GM12878 (cell line): ENCODE measurements at regions not wholly inside any gene's neighbourhood (a gene's known extent, or its start where the extent isn't known, plus 50 kb on each side); places are given as distances from the start of the nearest gene placed in this dataset.

Source experiments
- ATAC-seq: fragments of 200-7000 bp; cut with Tn5 transposase; 3 replicates; pipeline ENCODE4 v1.9.1; 2020; ENCODE audit warnings: mild to moderate bottlenecking, moderate library complexity
- BruUV-seq: library from RNA; stranded (reverse); fragments of 400-500 nt; replicated peaks from 2 replicates; lab custom pipeline; 2021; lab: Mats Ljungman, UMichigan
- CTCF ChIA-PET: fragments of 300-600 bp; sonication (Branson Sonifier 250); formaldehyde crosslinking; extraction: SDS; loops from one replicate; lab custom pipeline; 2021; ENCODE audit warnings: inconsistent platforms; lab: Yijun Ruan, JAX
- POLR2A ChIA-PET: fragments of 350-600 bp; formaldehyde crosslinking; extraction: SDS; loops from one replicate; lab custom pipeline; 2021; ENCODE audit warnings: inconsistent platforms; lab: Charles Lee
- RAD21 ChIA-PET: fragments of 300-600 bp; sonication (Branson Sonifier 250); formaldehyde crosslinking; loops from one replicate; lab custom pipeline; 2023; ENCODE audit warnings: antibody characterized with exemption; ENCODE audit not compliant: unreplicated experiment; lab: Charles Lee
- SMC1A ChIA-PET: fragments of 300-600 bp; sonication (Branson Sonifier 250); formaldehyde crosslinking; loops from one replicate; lab custom pipeline; 2023; ENCODE audit not compliant: unreplicated experiment, uncharacterized antibody; lab: Charles Lee
- DNase-seq: peaks from one replicate; pipeline ENCODE4 v3.0.0-alpha.2; 2011; ENCODE audit warnings: low read depth, low spot score
- FAIRE-seq: peaks from 3 replicates; lab custom pipeline; 2011; peaks lifted over from hg19 to GRCh38; lab: Jason Lieb, UNC
- H2AFZ ChIP-seq: 2 replicates; pipeline ENCODE4 v1.6.0; 2011; ENCODE audit warnings: low read depth, low read length, control low read depth; ENCODE audit not compliant: control insufficient read depth
- H3K27ac ChIP-seq: 2 replicates; pipeline ENCODE4 v1.5.1; 2011; ENCODE audit warnings: control low read depth; ENCODE audit not compliant: control insufficient read depth, insufficient read depth
- H3K27me3 ChIP-seq, 2 experiments: replicated peaks in 1 of 2; 2 replicates each; pipeline versions ENCODE4 v1.6.0 to v1.6.1; 2011; ENCODE audit warnings: low read length in 1 of 2; ENCODE audit not compliant: control insufficient read depth in 2 of 2, insufficient read depth in 2 of 2
- H3K36me3 ChIP-seq, 2 experiments: 2 replicates each; pipeline ENCODE4 v1.5.1; 2011; ENCODE audit warnings: low read length in 1 of 2; ENCODE audit not compliant: control insufficient read depth in 2 of 2, insufficient read depth in 2 of 2
- H3K4me1 ChIP-seq: 2 replicates; pipeline ENCODE4 v1.6.1; 2011; ENCODE audit warnings: mild to moderate bottlenecking, low read length, moderate library complexity, mixed read lengths; ENCODE audit not compliant: control insufficient read depth, insufficient read depth
- H3K4me2 ChIP-seq: 2 replicates; pipeline ENCODE4 v1.6.0; 2011; ENCODE audit warnings: control low read depth; ENCODE audit not compliant: control insufficient read depth, insufficient read depth
- H3K4me3 ChIP-seq: fragments of 200-600 bp; sonication (generic); 2 replicates; pipeline ENCODE4 v1.5.1; 2016
- H3K79me2 ChIP-seq: 2 replicates; pipeline ENCODE4 v1.6.0; 2011; ENCODE audit warnings: low read length; ENCODE audit not compliant: control insufficient read depth, insufficient read depth
- H3K9ac ChIP-seq: 2 replicates; pipeline ENCODE4 v1.8.0; 2011; ENCODE audit warnings: low read length, control low read depth, mixed read lengths; ENCODE audit not compliant: control insufficient read depth, insufficient read depth
- H3K9me3 ChIP-seq: replicated peaks from 3 replicates; pipeline ENCODE4 v1.5.1; 2011; ENCODE audit warnings: mild to moderate bottlenecking, low read length; ENCODE audit not compliant: control insufficient read depth, insufficient read depth
- H4K20me1 ChIP-seq: 2 replicates; pipeline ENCODE4 v1.6.0; 2011; ENCODE audit not compliant: control insufficient read depth, insufficient read depth
- ATF7 ChIP-seq: fragments of 450-650 bp; IDR thresholded peaks from 2 replicates; pipeline ENCODE4 v1.6.1; 2016; ENCODE audit warnings: low read depth, mild to moderate bottlenecking
- BCL11A ChIP-seq: IDR thresholded peaks from 2 replicates; pipeline ENCODE4 v1.6.1; 2011; ENCODE audit warnings: low read depth, low read length
- BCL3 ChIP-seq: IDR thresholded peaks from 2 replicates; pipeline ENCODE4 v1.6.1; 2011; ENCODE audit warnings: borderline replicate concordance, low read depth, mild to moderate bottlenecking, moderate library complexity, low read length; ENCODE audit not compliant: insufficient read depth, poor library complexity, severe bottlenecking
- IKZF1 ChIP-seq: fragments of 450-650 bp; conservative IDR thresholded peaks from 2 replicates; pipeline ENCODE4 v1.6.1; 2017; ENCODE audit warnings: antibody characterized with exemption, mild to moderate bottlenecking
- IRF3 ChIP-seq: fragments of 450-650 bp; IDR thresholded peaks from 2 replicates; pipeline ENCODE4 v1.6.1; 2014; ENCODE audit warnings: mild to moderate bottlenecking
- MEF2B ChIP-seq: fragments of 450-650 bp; IDR thresholded peaks from 2 replicates; pipeline ENCODE4 v1.6.1; 2018; ENCODE audit warnings: mild to moderate bottlenecking, moderate library complexity; ENCODE audit not compliant: partially characterized antibody, poor library complexity, severe bottlenecking
- MTA3 ChIP-seq: IDR thresholded peaks from 2 replicates; pipeline ENCODE4 v1.6.1; 2012; ENCODE audit warnings: low read length, inconsistent platforms, borderline replicate concordance
- MYC ChIP-seq: IDR thresholded peaks from 2 replicates; pipeline ENCODE4 v1.6.1; 2011; ENCODE audit warnings: mild to moderate bottlenecking, low read length, moderate library complexity, inconsistent platforms; ENCODE audit not compliant: insufficient read depth, insufficient replicate concordance, insufficient read length, severe bottlenecking
- POU2F2 ChIP-seq: IDR thresholded peaks from 3 replicates; pipeline ENCODE4 v1.6.1; 2011; ENCODE audit warnings: low read depth, mild to moderate bottlenecking, low read length, borderline replicate concordance
- WGBS: methylation state at CpG from one replicate; pipeline ENCODE4 v1.1.6; 2016; ENCODE audit warnings: low lambda C conversion rate; ENCODE audit not compliant: insufficient replicate concordance, insufficient coverage; ENCODE audit errors: missing lambda C conversion rate; 5-methylcytosine and 5-hydroxymethylcytosine counted together
- in situ Hi-C: fragments of 300-500 bp; cut with MboI; formaldehyde crosslinking; loops from 9 replicates; pipeline ENCODE4 v1.14.3; 2018; ENCODE audit warnings: mixed read lengths
- intact Hi-C: fragments of 100-400 bp; cut with micrococcal nuclease; formaldehyde crosslinking; loops from one replicate; pipeline ENCODE4 v1.14.2; 2022; ENCODE audit not compliant: unreplicated experiment
- TF ChIP-seq, protein P1 (sequence below): IDR thresholded peaks from 2 replicates; pipeline ENCODE4 v1.6.1; 2012; ENCODE audit warnings: low read depth, low read length, improper control_type of control experiment
- TF ChIP-seq, protein P2 (sequence below): fragments of 450-650 bp; formaldehyde crosslinking; IDR thresholded peaks from 2 replicates; pipeline ENCODE4 v1.5.0; 2022; ENCODE audit warnings: mild to moderate bottlenecking, missing genetic modification characterization
- TF ChIP-seq, protein P3 (sequence below): IDR thresholded peaks from 2 replicates; pipeline ENCODE4 v1.6.1; 2011; ENCODE audit warnings: low read depth, low read length, improper control_type of control experiment, borderline replicate concordance

DNA sequence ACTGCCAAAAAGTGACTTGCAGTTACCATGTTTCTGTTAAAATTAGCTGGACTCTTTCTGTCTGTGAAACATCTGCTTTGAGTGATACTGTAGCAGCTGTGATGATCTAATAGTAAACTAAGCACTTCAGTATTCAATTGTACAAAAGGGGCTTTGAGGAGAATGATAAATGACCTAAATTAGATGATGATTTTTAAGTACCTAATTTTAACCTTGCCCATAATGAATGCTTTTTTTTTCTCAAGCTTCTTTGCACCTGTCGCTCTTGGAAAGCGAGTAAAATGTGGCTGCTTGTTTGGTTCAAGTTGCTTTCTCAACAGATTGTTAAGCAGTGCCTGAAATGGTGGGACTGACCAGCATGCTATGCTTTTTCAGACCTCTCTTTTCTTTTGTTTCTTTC lies 752.3 kb downstream of the EPHA3 start:
- Histone ChIP-seq H3K4me2 (no peak overlapping the region), H3K9ac (no peak overlapping the region), H4K20me1 (no peaks in the 10 kb centered on the region), H2AFZ (no peak overlapping the region), H3K4me1 (no peaks in the 10 kb centered on the region), H3K27me3 (no peaks in the 10 kb centered on the region), H3K4me3 (no peak overlapping the region), H3K27ac (no peak overlapping the region), H3K79me2 (no peaks in the 10 kb centered on the region), H3K9me3 (no peaks in the 10 kb centered on the region), H3K36me3 (no peaks in the 10 kb centered on the region)
- DNase-seq (no peak), ATAC-seq (no peak), FAIRE-seq (no peak)
- intact Hi-C loops (no loop called here), in situ Hi-C loops (no loop called here)
- TF ChIP-seq, protein P1, sequence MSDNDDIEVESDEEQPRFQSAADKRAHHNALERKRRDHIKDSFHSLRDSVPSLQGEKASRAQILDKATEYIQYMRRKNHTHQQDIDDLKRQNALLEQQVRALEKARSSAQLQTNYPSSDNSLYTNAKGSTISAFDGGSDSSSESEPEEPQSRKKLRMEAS, result no peak
- no peak for TF ChIP-seq ATF7
- TF ChIP-seq IKZF1, result no peak
- TF ChIP-seq IRF3, result no peak
- TF ChIP-seq MEF2B, result no peak
- no peak for TF ChIP-seq BCL11A
- no peak for TF ChIP-seq BCL3
- TF ChIP-seq MTA3, result no peak
- TF ChIP-seq, protein P2, sequence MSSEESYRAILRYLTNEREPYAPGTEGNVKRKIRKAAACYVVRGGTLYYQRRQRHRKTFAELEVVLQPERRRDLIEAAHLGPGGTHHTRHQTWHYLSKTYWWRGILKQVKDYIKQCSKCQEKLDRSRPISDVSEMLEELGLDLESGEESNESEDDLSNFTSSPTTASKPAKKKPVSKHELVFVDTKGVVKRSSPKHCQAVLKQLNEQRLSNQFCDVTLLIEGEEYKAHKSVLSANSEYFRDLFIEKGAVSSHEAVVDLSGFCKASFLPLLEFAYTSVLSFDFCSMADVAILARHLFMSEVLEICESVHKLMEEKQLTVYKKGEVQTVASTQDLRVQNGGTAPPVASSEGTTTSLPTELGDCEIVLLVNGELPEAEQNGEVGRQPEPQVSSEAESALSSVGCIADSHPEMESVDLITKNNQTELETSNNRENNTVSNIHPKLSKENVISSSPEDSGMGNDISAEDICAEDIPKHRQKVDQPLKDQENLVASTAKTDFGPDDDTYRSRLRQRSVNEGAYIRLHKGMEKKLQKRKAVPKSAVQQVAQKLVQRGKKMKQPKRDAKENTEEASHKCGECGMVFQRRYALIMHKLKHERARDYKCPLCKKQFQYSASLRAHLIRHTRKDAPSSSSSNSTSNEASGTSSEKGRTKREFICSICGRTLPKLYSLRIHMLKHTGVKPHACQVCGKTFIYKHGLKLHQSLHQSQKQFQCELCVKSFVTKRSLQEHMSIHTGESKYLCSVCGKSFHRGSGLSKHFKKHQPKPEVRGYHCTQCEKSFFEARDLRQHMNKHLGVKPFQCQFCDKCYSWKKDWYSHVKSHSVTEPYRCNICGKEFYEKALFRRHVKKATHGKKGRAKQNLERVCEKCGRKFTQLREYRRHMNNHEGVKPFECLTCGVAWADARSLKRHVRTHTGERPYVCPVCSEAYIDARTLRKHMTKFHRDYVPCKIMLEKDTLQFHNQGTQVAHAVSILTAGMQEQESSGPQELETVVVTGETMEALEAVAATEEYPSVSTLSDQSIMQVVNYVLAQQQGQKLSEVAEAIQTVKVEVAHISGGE (CRISPR knock-in tag), result no peak
- no peak for TF ChIP-seq POU2F2
- TF ChIP-seq, protein P3, sequence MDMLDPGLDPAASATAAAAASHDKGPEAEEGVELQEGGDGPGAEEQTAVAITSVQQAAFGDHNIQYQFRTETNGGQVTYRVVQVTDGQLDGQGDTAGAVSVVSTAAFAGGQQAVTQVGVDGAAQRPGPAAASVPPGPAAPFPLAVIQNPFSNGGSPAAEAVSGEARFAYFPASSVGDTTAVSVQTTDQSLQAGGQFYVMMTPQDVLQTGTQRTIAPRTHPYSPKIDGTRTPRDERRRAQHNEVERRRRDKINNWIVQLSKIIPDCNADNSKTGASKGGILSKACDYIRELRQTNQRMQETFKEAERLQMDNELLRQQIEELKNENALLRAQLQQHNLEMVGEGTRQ, result no peak
- TF ChIP-seq MYC, result no peak
- 21% methylated on average over 2 of the region's 2 CpGs for WGBS
- CTCF ChIA-PET, result interaction anchor here (1.6 kb wide), 1 partner anchor 232 kb away, joined by 5 read pairs; no protein-coding TSS in a partner anchor
- no TSS peak for BruUV-seq
- POLR2A ChIA-PET, result no interaction called here
- RAD21 ChIA-PET, result interaction anchor here (0.6 to 1.4 kb wide), 2 partner anchors 17 to 69 kb away, joined by 3 to 4 read pairs; no protein-coding TSS in a partner anchor
- SMC1A ChIA-PET, result interaction anchor here (1.6 kb wide), 2 partner anchors 15 to 203 kb away, joined by 4 to 6 read pairs; no protein-coding TSS in a partner anchor
